GM18868 (cell line): ENCODE measurements at regions not wholly inside any gene's neighbourhood (a gene's known extent, or its start where the extent isn't known, plus 50 kb on each side); places are given as distances from the start of the nearest gene placed in this dataset.
"Not testable (repeated sequence)": the region's sequence is repeated elsewhere in the genome, so short reads cannot be mapped to it uniquely, and the experiment has no call there.

Experiments used
- ATAC-seq: cut with Tn5 transposase; IDR thresholded peaks from one replicate; pipeline ENCODE4 v1.9.1; 2021; ENCODE audit warnings: mild to moderate bottlenecking, moderate library complexity; ENCODE audit not compliant: unreplicated experiment

DNA sequence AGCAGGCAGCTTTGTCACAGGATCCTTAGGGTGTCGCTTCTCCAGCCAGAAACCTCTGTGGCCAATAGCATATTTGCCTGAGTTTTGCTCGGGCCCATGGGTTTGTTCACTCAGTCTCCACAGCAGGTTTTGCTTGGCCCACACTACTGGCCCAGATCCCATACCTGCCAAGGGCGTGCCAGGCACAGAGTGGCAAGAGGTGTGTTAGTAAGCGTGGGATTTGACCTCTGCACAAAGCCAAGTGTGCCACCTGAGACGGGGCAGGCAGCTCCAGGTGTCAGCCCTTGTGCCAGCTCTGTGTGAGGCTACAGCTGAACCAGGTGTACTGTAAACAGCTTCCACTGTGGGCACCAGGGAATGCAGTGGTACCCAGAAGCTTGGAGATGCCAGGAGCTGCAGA lies 2003.0 kb downstream of the C4orf33 start:
- no peak for ATAC-seq

DNA sequence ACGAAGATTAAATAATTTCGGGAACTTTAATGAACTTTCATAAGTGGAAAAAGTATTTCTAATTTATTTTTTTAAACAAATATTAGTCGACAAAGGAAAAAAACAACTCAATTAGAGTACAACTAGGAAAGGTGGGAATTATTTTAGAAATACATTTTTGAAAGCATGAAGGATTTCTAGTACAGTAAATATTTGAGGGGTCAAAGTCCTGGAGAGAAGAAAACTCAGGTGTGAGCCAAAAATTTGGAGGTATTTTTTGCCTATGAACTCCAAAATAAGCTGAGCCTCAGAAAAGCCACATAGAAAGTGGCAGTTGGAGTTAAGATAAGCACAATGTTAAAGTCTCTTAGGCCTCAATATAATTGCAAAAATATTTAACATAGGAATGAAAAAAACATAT lies 2017.3 kb downstream of the C4orf33 start:
- no peak for ATAC-seq

DNA sequence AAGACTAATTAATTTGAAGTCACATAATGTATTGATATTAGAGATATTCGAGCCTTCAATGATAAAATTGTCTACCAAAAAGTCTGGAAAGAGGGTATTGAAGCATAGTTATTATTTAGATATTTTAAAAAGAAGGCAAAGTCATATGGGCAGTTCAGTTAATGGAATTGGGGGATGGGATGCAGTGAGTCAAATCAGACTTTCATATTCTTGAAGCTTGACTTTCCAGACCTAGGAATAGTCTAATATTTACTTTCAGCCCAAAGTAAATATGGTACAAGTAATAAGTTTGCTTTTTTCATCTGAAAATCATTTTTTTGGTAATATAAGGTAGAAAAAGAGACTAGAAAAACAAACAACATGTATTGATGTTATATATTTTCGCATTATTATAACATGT lies 2017.8 kb downstream of the C4orf33 start:
- no peak for ATAC-seq

DNA sequence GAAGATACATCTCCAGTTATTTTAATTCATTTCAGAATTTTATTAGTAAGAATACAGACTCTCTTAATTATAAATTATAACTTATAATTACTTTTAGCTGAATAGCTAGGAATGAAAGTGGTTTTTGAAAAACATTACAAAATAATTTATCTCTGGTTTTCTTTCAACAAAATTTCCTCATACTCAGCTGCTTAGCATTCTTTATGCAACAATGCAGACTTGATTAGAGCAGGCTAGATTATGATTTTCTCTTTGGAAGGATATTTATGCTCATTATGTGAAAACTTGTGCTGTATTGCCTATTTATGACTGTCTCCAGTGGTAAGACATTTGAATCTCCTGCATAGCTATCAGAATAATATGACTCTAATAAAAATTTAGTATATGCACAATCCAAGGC lies 2023.7 kb downstream of the C4orf33 start:
- ATAC-seq, result no peak

DNA sequence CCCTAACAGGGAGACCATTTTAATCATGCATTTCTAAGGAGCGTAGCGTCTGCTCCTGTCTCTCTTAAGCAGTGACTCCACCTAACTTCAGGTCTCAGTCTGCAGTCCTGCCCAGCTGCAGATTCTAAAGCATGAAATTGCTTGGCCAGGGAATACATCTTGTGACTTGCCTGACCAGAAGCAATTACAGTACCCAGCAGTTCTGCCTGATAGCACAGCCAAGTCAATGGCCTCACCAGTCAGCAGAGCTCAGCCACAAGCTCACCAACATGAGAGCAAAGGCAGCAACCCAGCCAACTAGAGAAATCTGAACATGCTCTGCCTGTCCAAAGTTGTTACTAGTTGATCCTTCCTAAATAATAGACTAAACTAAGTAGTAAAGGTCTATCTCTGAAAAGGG lies 2011.9 kb upstream of the PCDH10 start:
- no peak for ATAC-seq

DNA sequence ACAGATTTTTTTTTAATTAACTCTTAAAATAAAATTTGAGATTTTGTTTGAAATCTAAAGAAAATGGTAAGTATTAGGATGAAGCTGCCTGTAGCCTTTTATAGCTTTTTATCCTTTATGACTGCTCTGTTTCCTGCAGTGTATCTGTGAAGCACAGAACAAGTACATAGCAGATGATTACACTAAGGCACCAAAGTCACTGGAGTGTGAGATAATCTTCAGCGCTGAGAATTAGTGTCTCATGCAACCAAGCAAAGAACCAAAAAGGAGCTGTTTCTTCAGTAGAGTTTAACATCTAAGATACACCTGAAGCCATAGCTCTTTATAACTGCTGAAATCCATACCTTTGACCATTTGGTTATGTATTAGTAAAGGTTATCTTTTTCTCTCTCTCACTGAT lies 1989.8 kb upstream of the PCDH10 start:
- no peak for ATAC-seq

DNA sequence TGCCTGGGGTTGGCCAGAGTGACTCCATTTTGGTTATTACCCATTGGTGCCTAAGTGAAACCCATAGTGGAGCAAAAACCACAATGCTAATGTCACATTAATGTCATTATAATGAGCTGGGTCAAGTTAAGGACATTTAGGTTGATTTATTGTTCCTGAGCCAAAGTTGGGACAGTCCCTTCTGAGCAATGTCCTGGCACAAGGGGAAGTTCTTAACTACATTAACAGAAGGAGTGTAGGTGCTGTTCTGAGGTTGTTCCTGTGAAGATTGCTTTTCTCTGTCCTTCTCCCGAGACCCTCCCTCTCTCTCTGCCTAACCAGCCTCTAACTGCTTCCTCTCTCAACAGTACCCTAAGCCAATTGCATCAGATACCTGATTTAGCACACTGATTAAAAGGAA lies 1956.8 kb upstream of the PCDH10 start:
- ATAC-seq, result no peak

DNA sequence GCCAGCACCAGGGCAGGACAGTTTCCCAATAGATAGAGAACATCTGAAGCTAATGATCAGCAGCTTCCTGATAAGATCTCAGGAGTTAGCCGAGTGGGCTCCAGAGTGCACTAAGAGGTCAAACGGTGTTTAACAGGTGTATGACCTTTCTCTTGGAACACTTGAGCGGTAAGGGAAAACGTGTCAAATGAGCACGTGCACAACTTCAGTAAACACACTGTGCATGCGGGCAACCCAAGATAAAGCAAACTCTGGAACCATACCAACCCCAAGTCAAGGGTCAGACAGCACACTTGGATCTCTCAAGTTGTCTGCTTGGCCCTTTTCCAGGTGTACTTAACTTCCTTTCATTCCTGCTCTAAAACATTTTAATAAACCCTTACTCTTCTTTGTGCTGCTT lies 1941.5 kb upstream of the PCDH10 start:
- ATAC-seq, result no peak

DNA sequence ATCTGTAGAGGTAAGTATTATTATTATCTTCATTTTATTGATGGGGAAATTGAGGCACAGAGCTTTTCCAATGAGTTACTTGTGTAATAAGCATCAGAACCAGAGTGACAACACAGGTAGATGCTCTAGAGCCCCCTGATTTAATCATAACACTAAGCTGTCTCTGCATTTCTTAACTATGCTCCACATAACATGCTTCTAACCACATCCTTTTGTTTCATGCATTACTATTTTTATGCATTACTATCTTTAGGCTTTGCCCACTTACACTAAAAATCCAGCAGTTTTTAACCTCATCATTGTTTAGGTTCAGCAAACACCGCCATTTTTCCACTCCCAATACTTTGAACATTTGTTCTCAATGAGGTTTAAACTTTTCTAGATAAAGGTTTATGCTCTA lies 1900.8 kb upstream of the PCDH10 start:
- no peak for ATAC-seq

DNA sequence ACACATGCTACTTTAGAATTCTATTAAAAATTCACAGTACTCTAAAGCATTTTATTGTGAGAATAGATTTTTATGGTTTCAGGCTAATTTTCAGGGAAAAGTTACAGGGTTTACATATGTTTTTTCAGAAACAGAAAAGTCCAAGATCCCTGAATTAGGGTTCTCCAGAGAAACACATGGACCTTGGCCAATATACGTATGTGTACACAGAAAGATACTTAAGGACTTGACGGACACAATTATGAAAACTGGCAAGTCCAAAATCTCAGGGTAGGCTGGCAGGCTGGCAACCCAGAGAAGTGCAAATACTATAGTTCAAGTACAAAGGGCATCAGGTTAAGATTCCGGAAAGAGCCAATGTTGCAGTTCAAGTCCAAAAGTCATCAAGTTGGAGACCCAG lies 1897.8 kb upstream of the PCDH10 start:
- ATAC-seq, result no peak

DNA sequence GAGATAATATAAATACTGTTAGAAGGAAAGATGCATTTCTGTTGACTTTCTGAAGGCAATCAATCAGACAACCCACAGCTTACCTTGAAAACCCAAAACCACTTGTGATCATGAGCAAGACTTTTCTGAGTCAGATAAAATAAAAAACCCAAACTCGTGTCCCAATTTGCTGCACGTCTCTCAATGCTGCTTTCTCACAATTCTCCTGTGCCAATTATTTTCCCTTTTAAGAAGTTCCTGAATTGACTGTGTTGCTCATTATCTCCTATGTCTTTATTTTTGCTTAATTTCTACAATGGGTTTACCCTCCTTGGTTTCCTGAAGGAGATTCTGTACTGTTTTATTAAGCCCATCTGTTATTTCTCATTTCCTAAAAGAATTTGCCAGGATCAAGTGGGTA lies 1891.9 kb upstream of the PCDH10 start:
- ATAC-seq, result no peak

DNA sequence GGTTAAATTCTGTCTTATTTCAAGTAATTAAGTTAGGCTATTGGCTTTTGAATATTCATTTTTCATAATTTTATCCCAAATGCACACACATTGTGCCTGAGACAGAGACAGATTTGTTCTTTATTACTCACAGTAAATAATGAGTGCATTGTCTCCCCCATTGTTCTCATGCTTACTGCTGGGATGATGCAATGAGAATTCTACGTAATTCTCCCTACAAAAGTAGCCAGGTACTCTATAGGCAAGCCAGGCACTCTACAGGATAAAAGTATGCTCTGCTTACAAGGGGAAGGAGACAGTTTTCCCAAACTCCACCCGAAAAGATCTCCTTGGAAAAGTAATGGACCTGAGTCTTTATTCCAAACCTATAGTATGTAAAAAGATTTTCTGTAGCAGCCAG lies 1890.7 kb upstream of the PCDH10 start:
- no peak for ATAC-seq

DNA sequence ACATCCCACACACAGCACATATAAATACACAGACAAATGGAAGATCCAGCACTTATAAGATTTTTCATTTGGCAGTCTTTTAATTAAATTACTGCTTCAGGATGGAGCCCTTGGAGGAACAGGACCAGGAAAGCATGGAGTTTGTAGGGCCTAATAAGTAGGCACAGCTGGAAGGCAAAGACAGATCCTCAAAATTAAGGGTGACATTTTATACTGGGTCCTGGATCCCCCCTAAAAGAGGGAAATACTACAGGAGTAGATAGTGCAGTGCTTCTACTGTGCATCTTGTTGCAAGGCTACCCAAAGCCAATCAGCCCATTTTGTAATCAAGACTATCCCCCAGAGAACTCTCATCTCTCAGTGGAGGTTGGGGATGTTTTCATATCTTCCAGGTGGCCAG lies 1860.7 kb upstream of the PCDH10 start:
- ATAC-seq, result no peak

DNA sequence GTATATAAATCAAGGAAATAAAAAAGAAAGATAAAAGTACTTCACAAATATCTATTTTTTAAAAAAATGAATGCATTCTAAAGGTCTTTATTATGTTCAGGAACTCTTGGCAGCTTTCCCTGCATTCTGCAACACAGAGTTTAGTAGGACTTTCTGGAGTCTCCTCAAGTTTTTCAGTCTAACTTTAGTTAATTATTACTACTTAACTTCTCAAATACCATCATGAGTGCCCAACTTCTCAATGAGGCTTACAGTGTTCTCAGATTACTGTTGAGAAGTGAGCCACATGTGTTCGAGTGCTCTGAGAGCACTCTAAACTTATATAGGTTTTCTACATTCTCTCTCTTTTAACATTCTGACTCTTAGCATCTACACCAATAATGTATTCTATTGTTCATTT lies 1852.9 kb upstream of the PCDH10 start:
- ATAC-seq, result no peak

DNA sequence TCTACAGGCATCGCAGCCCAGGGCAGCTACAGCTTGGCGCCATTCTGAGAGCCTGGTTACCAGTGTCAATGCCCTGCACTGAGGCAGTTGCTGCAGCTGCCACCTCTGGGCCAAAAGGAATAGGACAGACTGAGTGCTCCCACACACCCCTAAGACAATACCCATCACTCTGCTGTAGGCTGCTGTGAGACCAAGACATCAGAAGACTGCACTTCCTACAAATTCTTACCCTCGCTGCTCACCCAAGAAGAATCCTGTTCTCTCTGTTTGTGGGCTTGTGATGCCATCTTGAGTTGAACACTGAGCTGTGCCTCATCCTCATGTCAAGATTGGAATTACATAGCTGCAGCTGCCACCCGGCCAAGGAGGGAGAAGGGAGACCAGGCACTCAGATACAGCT lies 1847.0 kb upstream of the PCDH10 start:
- ATAC-seq, result no peak

DNA sequence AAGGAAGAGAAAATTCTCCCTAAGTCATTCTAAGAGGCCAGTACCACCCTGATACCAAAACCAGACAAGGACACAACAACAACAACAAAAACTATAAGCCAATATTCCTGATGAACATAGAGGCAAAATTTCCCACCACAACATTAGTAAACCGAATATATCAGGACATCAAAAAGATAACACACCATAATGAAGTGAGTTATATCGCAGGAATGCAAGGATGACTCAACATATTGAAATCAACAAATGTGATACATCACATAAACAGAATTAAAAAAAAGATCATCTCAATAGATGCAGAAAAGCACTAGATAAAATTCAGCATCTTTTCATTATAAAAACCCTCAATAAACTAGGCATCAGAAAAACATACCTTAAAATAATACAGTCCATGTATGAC lies 1844.4 kb upstream of the PCDH10 start:
- no peak for ATAC-seq

DNA sequence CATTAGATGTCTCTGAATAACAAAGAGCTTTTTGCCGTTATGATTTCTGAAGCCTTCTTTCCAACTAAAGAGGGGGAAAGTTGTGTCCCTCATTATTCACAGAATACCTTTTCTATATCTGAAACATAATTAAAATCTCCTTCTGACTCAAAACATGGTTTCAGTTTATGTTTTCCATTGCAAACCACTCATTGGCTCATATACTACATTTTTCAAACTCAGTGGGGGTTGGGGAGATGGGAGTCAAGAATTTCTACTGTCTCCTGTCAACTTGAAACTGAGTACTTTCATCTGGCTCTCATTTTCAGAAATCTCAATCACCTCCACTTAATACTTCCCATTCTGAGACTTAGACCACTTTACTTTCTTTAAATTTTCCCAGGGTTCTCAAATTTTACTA lies 1839.5 kb upstream of the PCDH10 start:
- ATAC-seq, result peak; percentile 58

DNA sequence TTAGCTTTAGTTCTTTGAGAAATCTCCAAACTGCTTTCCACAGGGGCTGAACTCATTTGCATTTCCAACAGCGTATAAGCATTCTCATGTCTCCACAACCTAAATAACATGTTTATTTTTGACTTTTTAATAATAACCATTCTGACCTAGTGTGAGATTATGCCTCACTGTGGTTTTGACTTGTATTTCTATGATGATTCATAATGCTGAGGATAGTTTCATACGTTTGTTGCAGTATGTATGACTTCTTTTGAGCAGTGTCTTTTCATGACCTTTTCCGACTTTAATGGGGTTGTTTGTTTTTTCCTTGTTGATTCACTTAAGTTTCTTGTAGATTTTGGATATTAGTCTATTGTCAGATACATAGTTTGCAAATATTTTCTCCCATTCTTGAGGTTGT lies 1833.0 kb upstream of the PCDH10 start:
- peak; percentile 59 for ATAC-seq

DNA sequence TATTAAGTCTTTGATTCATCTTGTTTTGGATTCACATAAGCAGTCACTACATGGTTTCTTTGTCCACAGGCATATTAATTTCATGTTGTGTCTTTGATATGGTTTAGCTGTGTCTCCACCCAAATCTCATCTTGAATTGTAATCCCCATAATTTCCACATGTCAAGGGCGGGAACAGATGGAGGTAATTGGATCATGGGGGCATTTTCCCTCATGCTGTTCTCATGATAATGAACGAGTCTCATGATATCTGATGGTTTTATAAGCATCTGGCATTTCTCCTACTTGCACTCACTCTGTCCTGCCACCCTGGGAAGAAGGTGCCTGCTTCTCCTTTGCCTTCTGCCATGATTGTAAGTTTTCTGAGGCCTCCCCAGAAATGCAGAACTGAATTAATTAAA lies 1811.2 kb upstream of the PCDH10 start:
- ATAC-seq, result no peak

DNA sequence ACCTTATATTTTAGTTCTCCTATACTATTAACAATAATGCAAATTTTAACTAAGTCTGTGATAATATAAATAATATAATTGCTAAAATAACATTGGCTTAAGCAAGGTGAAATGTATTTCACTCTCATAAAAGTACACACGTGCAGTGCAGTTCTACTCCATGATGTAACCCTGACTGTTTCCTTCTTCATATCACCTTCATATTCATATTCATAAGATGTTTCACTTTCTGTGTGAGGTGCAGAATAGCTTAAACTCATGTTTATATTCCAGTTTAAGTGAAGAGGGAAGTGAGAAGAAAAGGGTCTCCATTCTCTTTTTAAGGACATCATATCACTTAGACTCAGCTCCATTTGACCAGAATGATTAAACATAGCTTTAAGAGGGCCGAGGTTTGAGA lies 1810.0 kb upstream of the PCDH10 start:
- ATAC-seq, result peak; percentile 51

DNA sequence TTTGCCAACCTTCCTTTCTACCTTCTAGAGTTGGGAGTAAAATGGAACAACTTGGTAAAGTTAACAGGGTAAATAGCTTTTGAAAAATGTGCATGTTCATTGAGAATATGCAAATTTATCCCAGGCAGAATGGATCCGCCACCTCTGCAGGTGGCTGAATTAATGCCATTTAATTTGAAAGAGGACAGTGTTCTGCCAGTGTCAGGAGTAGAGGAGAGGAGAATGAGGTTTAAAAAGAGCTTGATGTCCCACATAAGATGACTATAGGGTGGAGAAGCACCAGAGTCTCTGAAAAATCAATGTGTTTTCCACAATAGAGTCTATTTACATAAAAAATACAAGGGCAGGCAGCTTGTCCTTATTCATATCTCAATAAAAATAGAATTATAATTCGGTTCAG lies 1804.3 kb upstream of the PCDH10 start:
- ATAC-seq, result no peak

DNA sequence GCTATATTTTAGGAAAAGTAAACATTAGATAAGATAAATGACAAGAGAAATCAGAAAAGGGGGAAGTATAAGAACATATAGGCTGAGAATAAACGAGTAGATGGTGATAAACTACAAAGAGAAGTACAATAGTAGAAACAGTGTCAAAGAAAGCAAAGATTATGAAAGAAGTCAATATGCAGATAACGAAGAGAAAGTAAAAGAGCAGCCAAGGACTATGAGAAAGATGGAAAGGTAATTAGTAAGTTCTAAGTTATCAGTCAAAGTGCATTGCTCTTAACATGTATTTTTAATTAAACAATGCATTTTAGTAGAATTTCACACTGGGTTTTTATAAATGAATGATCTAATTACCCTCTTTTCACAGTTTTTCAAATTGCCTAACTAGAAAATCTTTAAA lies 1801.3 kb upstream of the PCDH10 start:
- ATAC-seq, result no peak

DNA sequence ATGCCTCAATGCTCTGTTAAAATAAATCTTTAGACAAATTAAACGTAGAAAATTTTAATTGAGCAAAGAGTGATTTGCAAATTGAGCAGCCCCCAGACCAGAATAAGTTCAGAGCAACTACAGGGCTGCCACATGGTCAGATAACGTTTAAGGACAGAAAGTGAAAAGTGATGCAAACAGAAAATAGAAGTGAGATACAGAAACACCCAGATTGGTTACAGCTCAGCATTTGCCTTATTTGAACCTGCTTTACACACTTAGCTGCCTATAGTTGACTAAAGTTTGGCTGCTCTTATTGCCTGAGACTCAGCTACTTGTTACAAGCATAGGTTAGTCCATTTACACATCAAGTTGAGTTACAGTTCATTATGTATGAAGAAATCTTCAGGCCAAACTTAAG lies 1800.8 kb upstream of the PCDH10 start:
- peak; percentile 95 for ATAC-seq

DNA sequence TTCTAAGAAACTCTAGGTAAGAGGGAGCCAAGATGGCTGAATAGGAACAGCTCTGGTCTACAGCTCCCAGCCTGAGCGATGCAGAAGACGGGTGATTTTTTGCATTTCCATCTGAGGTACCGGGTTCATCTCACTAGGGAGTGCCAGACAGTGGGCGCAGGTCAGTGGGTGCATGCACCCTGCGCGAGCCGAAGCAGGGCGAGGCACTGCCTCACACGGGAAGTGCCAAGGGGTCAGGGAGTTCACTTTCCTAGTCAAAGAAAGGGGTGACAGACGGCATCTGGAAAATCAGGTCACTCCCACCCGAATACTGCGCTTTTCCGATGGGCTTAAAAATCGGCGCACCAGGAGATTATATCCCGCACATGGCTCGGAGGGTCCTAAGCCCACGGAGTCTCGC lies 1796.7 kb upstream of the PCDH10 start:
- not testable (repeated sequence) for ATAC-seq
